IMR-90 (cell line): ENCODE measurements at regions not wholly inside any gene's neighbourhood (a gene's known extent, or its start where the extent isn't known, plus 50 kb on each side); places are given as distances from the start of the nearest gene placed in this dataset.

Source experiments
- ATAC-seq: fragments of 200-7000 bp; cut with Tn5 transposase; 2 replicates; pipeline ENCODE4 v1.9.1; 2020; ENCODE audit warnings: low read depth, mild to moderate bottlenecking, moderate library complexity
- BruUV-seq: library from RNA; stranded (reverse); fragments of 400-500 nt; replicated peaks from 2 replicates; lab custom pipeline; 2021; lab: Mats Ljungman, UMichigan
- CTCF ChIA-PET: fragments of 300-600 bp; formaldehyde crosslinking; extraction: SDS; loops from one replicate; lab custom pipeline; 2021; ENCODE audit warnings: antibody characterized with exemption; lab: Yijun Ruan, JAX
- POLR2A ChIA-PET: fragments of 300-600 bp; sonication (Branson Sonifier 250); formaldehyde crosslinking; loops from one replicate; lab custom pipeline; 2022; ENCODE audit warnings: antibody characterized with exemption; ENCODE audit not compliant: unreplicated experiment; lab: Charles Lee
- DNase-seq: peaks from one replicate; pipeline ENCODE4 v3.0.0; 2013
- H2AFZ ChIP-seq: replicated peaks from 2 replicates; pipeline ENCODE3; 2013; ENCODE audit warnings: low read length, mild to moderate bottlenecking; ENCODE audit not compliant: poor library complexity
- H2AK5ac ChIP-seq: 2 replicates; pipeline ENCODE4 v1.6.1; 2013; ENCODE audit warnings: low read depth, low read length, inconsistent platforms
- H2AK9ac ChIP-seq: replicated peaks from 2 replicates; pipeline ENCODE3; 2013; ENCODE audit warnings: mild to moderate bottlenecking, low read depth, low read length, moderate library complexity; ENCODE audit not compliant: poor library complexity
- H2BK120ac ChIP-seq: 2 replicates; pipeline ENCODE4 v1.6.1; 2013; ENCODE audit warnings: low read depth, low read length, inconsistent platforms
- H2BK15ac ChIP-seq: 3 replicates; pipeline ENCODE4 v1.6.1; 2013; ENCODE audit warnings: low read depth, low read length, inconsistent platforms
- H2BK20ac ChIP-seq: 2 replicates; pipeline ENCODE4 v1.6.1; 2013; ENCODE audit warnings: low read depth, mild to moderate bottlenecking, inconsistent platforms, low read length, moderate library complexity
- H2BK5ac ChIP-seq: 2 replicates; pipeline ENCODE4 v1.6.1; 2013; ENCODE audit warnings: mild to moderate bottlenecking, low read depth, low read length, inconsistent platforms; ENCODE audit not compliant: poor library complexity, severe bottlenecking
- H3K14ac ChIP-seq: replicated peaks from 2 replicates; pipeline ENCODE4 v1.6.1; 2013; ENCODE audit warnings: low read depth, low read length, inconsistent platforms
- H3K18ac ChIP-seq: 2 replicates; pipeline ENCODE4 v1.6.1; 2013; ENCODE audit warnings: low read depth, low read length, control low read depth
- H3K23ac ChIP-seq: 2 replicates; pipeline ENCODE4 v1.6.1; 2013; ENCODE audit warnings: low read depth, low read length, inconsistent platforms
- H3K27ac ChIP-seq: 2 replicates; pipeline ENCODE4 v1.5.1; 2013; ENCODE audit warnings: mild to moderate bottlenecking, control low read depth, low read length; ENCODE audit not compliant: insufficient read depth
- H3K27me3 ChIP-seq: 2 replicates; pipeline ENCODE4 v1.6.1; 2013; ENCODE audit warnings: low read length; ENCODE audit not compliant: control insufficient read depth, insufficient read depth
- H3K36me3 ChIP-seq: 2 replicates; pipeline ENCODE4 v1.6.1; 2013; ENCODE audit warnings: low read length, mixed read lengths; ENCODE audit not compliant: control insufficient read depth, insufficient read depth
- H3K4ac ChIP-seq: 2 replicates; pipeline ENCODE4 v1.6.1; 2013; ENCODE audit warnings: low read depth, low read length, inconsistent platforms
- H3K4me1 ChIP-seq: 2 replicates; pipeline ENCODE4 v1.6.1; 2013; ENCODE audit warnings: low read length, mixed read lengths; ENCODE audit not compliant: control insufficient read depth, insufficient read depth
- H3K4me2 ChIP-seq: 2 replicates; pipeline ENCODE4 v1.6.1; 2013; ENCODE audit warnings: low read depth, mild to moderate bottlenecking, control low read depth, low read length, moderate library complexity
- H3K4me3 ChIP-seq: 2 replicates; pipeline ENCODE4 v1.5.1; 2013; ENCODE audit warnings: low read depth, mild to moderate bottlenecking, control low read depth, low read length, moderate library complexity; ENCODE audit not compliant: insufficient read depth
- H3K56ac ChIP-seq: 2 replicates; pipeline ENCODE4 v1.6.1; 2013; ENCODE audit warnings: low read length, inconsistent platforms; ENCODE audit not compliant: insufficient read depth; ENCODE audit errors: extremely low read depth
- H3K79me1 ChIP-seq, 2 experiments: 2 replicates each; pipeline ENCODE4 v1.6.1; 2013; ENCODE audit warnings: low read length in 2 of 2, inconsistent platforms in 1 of 2, low read depth in 1 of 2
- H3K9ac ChIP-seq: 2 replicates; pipeline ENCODE4 v1.6.1; 2013; ENCODE audit warnings: low read depth, low read length, control low read depth
- H3K9me1 ChIP-seq: 2 replicates; pipeline ENCODE4 v1.6.1; 2013; ENCODE audit warnings: low read length, inconsistent platforms; ENCODE audit not compliant: insufficient read depth
- H3K9me3 ChIP-seq: 2 replicates; pipeline ENCODE4 v1.6.1; 2013; ENCODE audit warnings: low read length; ENCODE audit not compliant: control insufficient read depth, insufficient read depth
- H4K20me1 ChIP-seq: 2 replicates; pipeline ENCODE4 v1.6.1; 2013; ENCODE audit warnings: low read length, inconsistent platforms; ENCODE audit not compliant: insufficient read depth
- H4K5ac ChIP-seq: 2 replicates; pipeline ENCODE4 v1.6.1; 2013; ENCODE audit warnings: mild to moderate bottlenecking, low read depth, low read length, control low read depth
- H4K8ac ChIP-seq, 2 experiments: 2 replicates each; pipeline ENCODE4 v1.6.1; 2013; ENCODE audit warnings: low read depth in 2 of 2, low read length in 2 of 2, control low read depth in 1 of 2, inconsistent platforms in 1 of 2
- H4K91ac ChIP-seq: 2 replicates; pipeline ENCODE4 v1.6.1; 2013; ENCODE audit warnings: low read depth, low read length, inconsistent platforms; ENCODE audit not compliant: insufficient read depth
- CHD1 ChIP-seq: IDR thresholded peaks from 2 replicates; pipeline ENCODE4 v1.6.1; 2012; ENCODE audit warnings: low read depth, low read length, improper control_type of control experiment
- USF2 ChIP-seq: fragments of 150-350 bp; IDR thresholded peaks from 2 replicates; pipeline ENCODE4 v1.6.1; 2017; ENCODE audit warnings: mild to moderate bottlenecking, antibody characterized with exemption, low read length, low read depth
- WGBS, 2 experiments: methylation state at CpG; one replicate each; pipeline versions ENCODE4 v1.1.5 to v1.1.7; 2013; ENCODE audit warnings: missing lambda C conversion rate in 2 of 2; ENCODE audit not compliant: insufficient read length in 1 of 2; ENCODE audit errors: extremely low coverage in 2 of 2; 5-methylcytosine and 5-hydroxymethylcytosine counted together
- dilution Hi-C: fragments of 300-500 bp; cut with HindIII; formaldehyde crosslinking; loops from one replicate; pipeline ENCODE4 v1.14.3; 2018; ENCODE audit warnings: low sequenced_read_pairs; ENCODE audit not compliant: unreplicated experiment
- in situ Hi-C: fragments of 300-500 bp; cut with MboI; formaldehyde crosslinking; loops from 3 replicates; pipeline ENCODE4 v1.14.3; 2019; ENCODE audit warnings: low sequenced_read_pairs, inconsistent platforms, mixed read lengths
- intact Hi-C: fragments of 100-400 bp; cut with micrococcal nuclease; formaldehyde crosslinking; loops from 2 replicates; pipeline ENCODE4 v1.10.0; 2022

GRCh38 chr4:160928482-160928881 lies 1235.3 kb downstream of the FSTL5 start:
- Histone ChIP-seq H2AK5ac (no peak overlapping the region), H4K91ac (no peak overlapping the region), H2BK15ac (no peak overlapping the region), H3K4me2 (no peak overlapping the region), H3K23ac (no peak overlapping the region), H3K9me3 (peaks cover 7% of the 10 kb centered on the region; the same call in 1 of the 2 replicates), H3K27ac (no peak overlapping the region), H3K4me3 (no peak overlapping the region), H2BK120ac (no peak overlapping the region), H4K8ac (no peak overlapping the region), H3K56ac (no peak overlapping the region), H3K79me1 (no peaks in the 10 kb centered on the region), H3K14ac (no peak overlapping the region), H3K4me1 (no peaks in the 10 kb centered on the region), H4K20me1 (no peaks in the 10 kb centered on the region), H2AK9ac (no peak overlapping the region), H3K9me1 (no peaks in the 10 kb centered on the region), H2AFZ (no peak overlapping the region), H3K36me3 (no peaks in the 10 kb centered on the region), H3K9ac (no peak overlapping the region), H3K27me3 (no peaks in the 10 kb centered on the region), H2BK5ac (no peak overlapping the region), H4K5ac (no peak overlapping the region), H2BK20ac (no peak overlapping the region), H3K18ac (no peak overlapping the region), H3K4ac (no peak overlapping the region)
- dilution Hi-C loops, result no loop called here
- intact Hi-C loops, result no loop called here
- TF ChIP-seq USF2, result no peak
- TF ChIP-seq CHD1, result no peak
- no CpG with 5 or more reads among the region's 3 CpGs for WGBS, 2 experiments
- ATAC-seq, result no peak
- POLR2A ChIA-PET, result no interaction called here
- BruUV-seq, result no TSS peak
- CTCF ChIA-PET, result no interaction called here
- DNase-seq, result no peak
- in situ Hi-C loops, result no loop called here
